Activated CD4-positive, alpha-beta memory T cell treated with anti-CD3 and anti-CD28 coated beads for 36 hours (primary cell): ENCODE measurements at regions not wholly inside any gene's neighbourhood (a gene's known extent, or its start where the extent isn't known, plus 50 kb on each side); places are given as distances from the start of the nearest gene placed in this dataset.
"Not testable (repeated sequence)": the region's sequence is repeated elsewhere in the genome, so short reads cannot be mapped to it uniquely, and the experiment has no call there.

Experiments
- CTCF ChIA-PET: fragments of 350-600 bp; sonication (Branson Sonifier 250); formaldehyde crosslinking; loops from one replicate; lab custom pipeline; 2021; ENCODE audit warnings: antibody characterized with exemption, inconsistent platforms; lab: Charles Lee
- POLR2A ChIA-PET: fragments of 350-600 bp; sonication (Branson Sonifier 250); formaldehyde crosslinking; loops from one replicate; lab custom pipeline; 2021; ENCODE audit warnings: antibody characterized with exemption; lab: Charles Lee
- DNase-seq: peaks from one replicate; pipeline ENCODE4 v3.0.0-alpha.2; 2020
- H3K27ac Mint-ChIP-seq: one replicate; pipeline ENCODE4 v1.8.0; 2021; ENCODE audit warnings: mixed read lengths
- H3K27me3 Mint-ChIP-seq: one replicate; pipeline ENCODE4 v1.8.0; 2021; ENCODE audit warnings: mixed read lengths
- H3K36me3 Mint-ChIP-seq: one replicate; pipeline ENCODE4 v1.8.0; 2021; ENCODE audit warnings: mixed read lengths
- H3K4me1 Mint-ChIP-seq: one replicate; pipeline ENCODE4 v1.8.0; 2021; ENCODE audit warnings: low read depth, mixed read lengths
- H3K4me3 Mint-ChIP-seq: one replicate; pipeline ENCODE4 v1.8.0; 2021; ENCODE audit warnings: mild to moderate bottlenecking, mixed read lengths
- H3K9me3 Mint-ChIP-seq: one replicate; pipeline ENCODE4 v1.8.0; 2021; ENCODE audit warnings: mixed read lengths
- intact Hi-C: fragments of 100-400 bp; cut with micrococcal nuclease; formaldehyde crosslinking; loops from one replicate; pipeline ENCODE4 v1.15.1; 2023

- no peak for DNase-seq
- Mint-ChIP-seq H3K27ac (no peak overlapping the region), H3K9me3 (peaks cover 15% of the 10 kb centered on the region), H3K36me3 (no peaks in the 10 kb centered on the region), H3K27me3 (no peaks in the 10 kb centered on the region), H3K4me3 (no peak overlapping the region), H3K4me1 (no peaks in the 10 kb centered on the region)
- intact Hi-C loops, result no loop called here
- CTCF ChIA-PET, result no interaction called here
- POLR2A ChIA-PET, result no interaction called here
Measured at GRCh38 chr21:20440338-20440737, 557.9 kb upstream of the NCAM2 start.

GRCh38 chr21:20443558-20444155 lies 554.6 kb upstream of the NCAM2 start:
- DNase-seq, result no peak
- ChIA-PET CTCF (interaction anchor here (1.4 kb wide), 2 partner anchors 10 to 18 kb away, joined by 3 to 8 read pairs; no protein-coding TSS in a partner anchor), POLR2A (no interaction called here)
- H3K27me3 Mint-ChIP-seq, result no peaks in the 10 kb centered on the region
- no peaks in the 10 kb centered on the region for H3K4me1 Mint-ChIP-seq
- intact Hi-C loops, result no loop called here
- H3K4me3 Mint-ChIP-seq, result no peak overlapping the region
- no peak overlapping the region for H3K27ac Mint-ChIP-seq
- no peaks in the 10 kb centered on the region for H3K36me3 Mint-ChIP-seq
- peaks cover 10% of the 10 kb centered on the region for H3K9me3 Mint-ChIP-seq

GRCh38 chr21:20445971-20446370 lies 552.2 kb upstream of the NCAM2 start:
- intact Hi-C loops, result no loop called here
- CTCF ChIA-PET, result no interaction called here

GRCh38 chr21:20451046-20451445 lies 547.2 kb upstream of the NCAM2 start:
- intact Hi-C loops, result no loop called here
- Mint-ChIP-seq H3K27me3 (no peaks in the 10 kb centered on the region), H3K9me3 (peaks cover 4% of the 10 kb centered on the region), H3K4me1 (no peaks in the 10 kb centered on the region), H3K4me3 (no peak overlapping the region), H3K36me3 (no peaks in the 10 kb centered on the region), H3K27ac (no peak overlapping the region)
- ChIA-PET CTCF (no interaction called here), POLR2A (no interaction called here)
- DNase-seq, result no peak

More at GRCh38 chr21:20445971-20446370, 552.2 kb upstream of the NCAM2 start:
- H3K36me3 Mint-ChIP-seq, result no peaks in the 10 kb centered on the region
- peaks cover 4% of the 10 kb centered on the region for H3K9me3 Mint-ChIP-seq
- H3K27ac Mint-ChIP-seq, result no peak overlapping the region
- POLR2A ChIA-PET, result no interaction called here
- no peaks in the 10 kb centered on the region for H3K4me1 Mint-ChIP-seq
- DNase-seq, result no peak
- no peak overlapping the region for H3K4me3 Mint-ChIP-seq
- H3K27me3 Mint-ChIP-seq, result no peaks in the 10 kb centered on the region

DNA sequence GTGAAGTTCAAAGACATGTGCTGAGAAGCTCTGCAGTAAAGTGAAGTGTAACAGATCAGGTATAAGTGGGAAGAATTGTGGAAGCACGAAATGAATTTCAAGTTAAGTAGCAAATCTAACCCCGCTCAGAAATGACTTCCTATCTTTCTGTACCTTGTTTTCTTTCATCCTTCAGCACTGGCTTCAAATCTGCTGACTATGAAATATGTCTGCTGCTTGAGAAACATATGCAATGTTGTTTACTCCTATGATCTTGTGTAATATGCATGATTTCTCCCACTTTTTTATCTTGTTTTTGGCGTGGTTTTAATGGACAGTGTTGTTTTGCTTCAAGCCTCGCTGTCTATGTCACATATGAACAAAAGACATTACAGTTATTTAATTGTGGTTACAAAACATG lies 545.3 kb upstream of the NCAM2 start:
- Mint-ChIP-seq H3K27me3 (no peaks in the 10 kb centered on the region), H3K4me1 (no peaks in the 10 kb centered on the region), H3K36me3 (no peaks in the 10 kb centered on the region), H3K27ac (no peak overlapping the region), H3K4me3 (no peak overlapping the region), H3K9me3 (peaks cover 4% of the 10 kb centered on the region)
- DNase-seq, result no peak
- intact Hi-C loops, result no loop called here
- POLR2A ChIA-PET, result no interaction called here
- CTCF ChIA-PET, result no interaction called here

GRCh38 chr21:20459838-20460237 lies 538.4 kb upstream of the NCAM2 start:
- Mint-ChIP-seq H3K27ac (no peak overlapping the region), H3K9me3 (peaks cover 3% of the 10 kb centered on the region), H3K36me3 (no peaks in the 10 kb centered on the region), H3K27me3 (no peaks in the 10 kb centered on the region), H3K4me3 (no peak overlapping the region), H3K4me1 (no peaks in the 10 kb centered on the region)
- intact Hi-C loops, result no loop called here
- CTCF ChIA-PET, result no interaction called here
- POLR2A ChIA-PET, result no interaction called here
- no peak for DNase-seq

GRCh38 chr21:20463362-20463761 lies 534.8 kb upstream of the NCAM2 start:
- H3K27me3 Mint-ChIP-seq, result no peaks in the 10 kb centered on the region
- intact Hi-C loops, result no loop called here
- POLR2A ChIA-PET, result no interaction called here
- DNase-seq, result no peak
- CTCF ChIA-PET, result no interaction called here
- no peak overlapping the region for H3K27ac Mint-ChIP-seq
- no peaks in the 10 kb centered on the region for H3K4me1 Mint-ChIP-seq
- H3K9me3 Mint-ChIP-seq, result peaks cover 11% of the 10 kb centered on the region
- no peak overlapping the region for H3K4me3 Mint-ChIP-seq
- H3K36me3 Mint-ChIP-seq, result no peaks in the 10 kb centered on the region

DNA sequence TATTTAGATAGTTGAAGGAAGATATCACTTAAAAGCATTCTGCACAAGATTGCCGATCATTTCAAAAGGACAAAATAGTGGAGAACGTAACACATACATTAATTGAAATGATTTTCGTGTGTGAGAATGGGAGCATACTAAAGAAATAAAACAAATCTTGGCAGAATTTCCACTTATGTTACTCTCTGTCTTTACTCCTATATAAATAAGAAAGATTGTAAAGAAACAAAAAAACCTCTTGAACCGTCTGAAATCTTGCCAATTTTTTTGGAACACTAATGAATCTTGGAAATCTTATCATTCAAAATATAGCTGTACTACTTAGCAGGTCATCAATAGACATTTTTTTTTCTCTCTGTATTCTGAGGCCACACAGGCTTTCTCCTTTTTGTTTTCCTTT lies 528.8 kb upstream of the NCAM2 start:
- POLR2A ChIA-PET, result no interaction called here
- no peak overlapping the region for H3K27ac Mint-ChIP-seq
- no peak for DNase-seq
- intact Hi-C loops, result no loop called here
- no peak overlapping the region for H3K4me3 Mint-ChIP-seq
- H3K4me1 Mint-ChIP-seq, result no peaks in the 10 kb centered on the region
- H3K36me3 Mint-ChIP-seq, result no peaks in the 10 kb centered on the region
- H3K27me3 Mint-ChIP-seq, result no peaks in the 10 kb centered on the region
- CTCF ChIA-PET, result no interaction called here
- H3K9me3 Mint-ChIP-seq, result peaks cover 18% of the 10 kb centered on the region

DNA sequence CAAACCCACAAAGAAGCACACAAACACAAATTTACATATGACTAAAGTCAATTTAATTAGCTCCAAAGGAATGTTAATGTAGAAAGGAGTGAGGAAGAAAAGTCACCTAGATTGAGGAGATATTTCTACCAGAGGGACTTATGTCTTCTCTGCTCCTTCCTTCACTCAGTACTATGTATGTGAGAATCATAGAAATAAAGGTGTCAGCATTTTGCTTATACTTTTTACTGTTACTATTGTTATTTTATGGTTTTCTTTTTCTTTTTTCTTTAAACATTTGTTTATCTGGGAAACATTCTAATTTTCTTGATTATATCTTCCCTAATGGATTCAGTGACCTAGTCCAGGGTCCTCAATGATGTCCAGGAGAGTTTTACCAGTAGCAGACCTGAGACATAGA lies 511.9 kb upstream of the NCAM2 start:
- H3K27ac Mint-ChIP-seq, result no peak overlapping the region
- intact Hi-C loops, result no loop called here
- no peaks in the 10 kb centered on the region for H3K4me1 Mint-ChIP-seq
- CTCF ChIA-PET, result no interaction called here
- no peak for DNase-seq
- H3K27me3 Mint-ChIP-seq, result no peaks in the 10 kb centered on the region
- no peak overlapping the region for H3K4me3 Mint-ChIP-seq
- POLR2A ChIA-PET, result no interaction called here
- H3K36me3 Mint-ChIP-seq, result no peaks in the 10 kb centered on the region
- H3K9me3 Mint-ChIP-seq, result no peaks in the 10 kb centered on the region

DNA sequence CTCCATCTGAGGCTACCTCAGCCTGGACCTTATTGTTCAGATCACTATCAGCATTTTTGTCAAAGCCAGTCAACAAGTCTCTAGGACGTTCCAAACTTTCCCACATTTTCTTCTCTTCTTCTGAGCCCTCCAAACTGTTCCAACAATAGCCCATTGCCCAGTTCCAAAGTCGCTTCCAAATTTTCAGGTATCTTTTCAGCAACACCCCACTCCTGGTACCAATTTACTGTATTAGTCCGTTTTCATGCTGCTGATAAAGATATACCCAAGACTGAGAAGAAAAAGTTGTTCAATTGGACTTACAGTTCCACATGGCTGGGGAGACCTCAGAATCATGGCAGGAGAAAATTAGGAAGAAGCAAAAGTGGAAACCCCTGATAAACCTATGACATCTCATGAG lies 495.3 kb upstream of the NCAM2 start:
- intact Hi-C loops, POLR2A ChIA-PET, CTCF ChIA-PET, DNase-seq, H3K4me3 Mint-ChIP-seq, H3K36me3 Mint-ChIP-seq, H3K27me3 Mint-ChIP-seq, H3K27ac Mint-ChIP-seq, H3K4me1 Mint-ChIP-seq: not testable (repeated sequence)
- peaks cover 57% of the 10 kb centered on the region for H3K9me3 Mint-ChIP-seq

DNA sequence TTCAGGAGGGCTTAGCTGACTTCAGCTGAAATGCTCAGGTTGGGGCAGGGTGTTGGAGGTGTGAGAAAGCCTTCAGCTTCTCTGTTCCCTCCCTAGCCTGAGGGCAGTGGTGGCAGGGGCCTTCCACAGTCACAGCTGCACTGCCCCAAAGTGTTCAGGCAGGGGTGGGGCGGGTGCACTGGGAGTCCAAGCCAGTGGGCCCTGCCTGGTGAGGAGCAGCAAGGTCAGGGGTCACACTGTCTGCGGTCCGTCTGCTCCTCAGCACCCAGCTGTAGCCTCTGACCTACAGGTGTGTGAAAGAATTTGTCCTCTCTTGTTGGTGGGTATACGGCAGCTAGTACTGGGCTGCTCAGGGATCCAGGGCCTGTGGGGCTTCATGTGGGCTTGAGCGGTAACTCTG lies 490.4 kb upstream of the NCAM2 start:
- Mint-ChIP-seq H3K27ac (no peak overlapping the region), H3K9me3 (peaks cover 44% of the 10 kb centered on the region)

GRCh38 chr21:20511216-20511880 lies 486.9 kb upstream of the NCAM2 start:
- ChIA-PET POLR2A (no interaction called here), CTCF (no interaction called here)
- Mint-ChIP-seq H3K27me3 (no peaks in the 10 kb centered on the region), H3K36me3 (no peaks in the 10 kb centered on the region), H3K27ac (no peak overlapping the region), H3K4me1 (no peaks in the 10 kb centered on the region), H3K9me3 (peaks cover 19% of the 10 kb centered on the region), H3K4me3 (no peak overlapping the region)
- intact Hi-C loops, result no loop called here
- DNase-seq, result no peak

More for the DNA sequence above, 490.4 kb upstream of the NCAM2 start:
- ChIA-PET CTCF (no interaction called here), POLR2A (no interaction called here)
- intact Hi-C loops, result no loop called here
- no peak overlapping the region for H3K4me3 Mint-ChIP-seq
- no peaks in the 10 kb centered on the region for H3K4me1 Mint-ChIP-seq
- H3K36me3 Mint-ChIP-seq, result no peaks in the 10 kb centered on the region
- H3K27me3 Mint-ChIP-seq, result no peaks in the 10 kb centered on the region
- DNase-seq, result no peak

GRCh38 chr21:20515446-20515845 lies 482.8 kb upstream of the NCAM2 start:
- no peak for DNase-seq
- ChIA-PET CTCF (no interaction called here), POLR2A (no interaction called here)
- Mint-ChIP-seq H3K36me3 (no peaks in the 10 kb centered on the region), H3K9me3 (peaks cover 9% of the 10 kb centered on the region), H3K27ac (no peak overlapping the region), H3K27me3 (no peaks in the 10 kb centered on the region), H3K4me1 (no peaks in the 10 kb centered on the region), H3K4me3 (no peak overlapping the region)
- intact Hi-C loops, result no loop called here
